ENCODE measurements at regions not wholly inside any gene's neighbourhood (a gene's known extent, or its start where the extent isn't known, plus 50 kb on each side); places are given as distances from the start of the nearest gene placed in this dataset.

- ChIA-PET CTCF (ENCODE audit: low intra/inter-chr PET ratio) (no interaction called here), POLR2A (no interaction called here)
- Histone ChIP-seq H3K79me2 (ENCODE audit: control insufficient read depth, insufficient read depth, low read length) (no peaks in the 10 kb centered on the region), H4K20me1 (replicated peaks; ENCODE audit: control insufficient read depth, insufficient read depth, low read length) (no peaks in the 10 kb centered on the region), H3K36me3 (ENCODE audit: control insufficient read depth, insufficient read depth, low read length) (no peaks in the 10 kb centered on the region), H2AFZ (ENCODE audit: low read depth, low read length) (peak overlapping the region; percentile 16; the same call in 1 of the 2 replicates), H3K4me1 (replicated peaks in 1 of 2; ENCODE audit: control insufficient read depth in 2 of 2, insufficient read depth in 2 of 2, low read length in 2 of 2) (peaks cover 0 to 3% of the 10 kb centered on the region in 2 experiments; a peak in 3 of 5 replicates), H3K9me3 (replicated peaks; ENCODE audit: control insufficient read depth, insufficient read depth, low read depth, low read length) (no peaks in the 10 kb centered on the region), H3K27ac (ENCODE audit: extremely low read depth, low read depth, low read length) (no peak overlapping the region), H3K9ac (ENCODE audit: insufficient read depth in 1 of 2, low read depth in 2 of 2, low read length in 2 of 2) (no peak overlapping the region), H3K27me3 (ENCODE audit: control insufficient read depth in 2 of 2, insufficient read depth in 2 of 2, low read length in 2 of 2) (no peaks in the 10 kb centered on the region), H3K4me3 (no peak overlapping the region), H3K9me1 (ENCODE audit: control insufficient read depth, insufficient read depth, low read length) (no peaks in the 10 kb centered on the region), H3K4me2 (ENCODE audit: insufficient read depth, low read length) (no peak overlapping the region; the same call in 1 of the 2 replicates)
- no peak for ATAC-seq
- intact Hi-C loops (cut with micrococcal nuclease): no loop called here
- 11% methylated on average over 3 of the region's 3 CpGs for WGBS (ENCODE audit: insufficient coverage, low coverage, missing lambda C conversion rate)
- BruUV-seq (replicated peaks): no TSS peak
- FAIRE-seq: no peak
- in situ Hi-C loops (cut with MboI): no loop called here
- TF ChIP-seq PHB2 (IDR thresholded peaks at IDR 0.05; ENCODE audit: low read depth) (no peak), NRF1 (conservative IDR thresholded peaks at IDR 0.05 in 1 of 2, IDR thresholded peaks at IDR 0.05 in 1 of 2) (no peak), IRF1 (CRISPR knock-in tag; IDR thresholded peaks at IDR 0.05; ENCODE audit: borderline replicate concordance) (no peak), SIRT6 (IDR thresholded peaks at IDR 0.05; ENCODE audit: low read depth, low read length) (no peak), ZNF77 (CRISPR knock-in tag; IDR thresholded peaks at IDR 0.05) (no peak), U2AF1 (optimal IDR thresholded peaks at IDR 0.05; ENCODE audit: low read depth, low read length) (no peak), OTX1 (CRISPR knock-in tag; IDR thresholded peaks at IDR 0.05) (no peak), ARID1B (IDR thresholded peaks at IDR 0.05) (no peak), ETV6 (IDR thresholded peaks at IDR 0.05; ENCODE audit: borderline replicate concordance in 1 of 2, low read depth in 2 of 2, low read length in 1 of 2) (no peak), ETV6 (CRISPR knock-in tag; IDR thresholded peaks at IDR 0.05; ENCODE audit: borderline replicate concordance) (no peak), MCM2 (IDR thresholded peaks at IDR 0.05; ENCODE audit: low read depth) (no peak), SIN3A (IDR thresholded peaks at IDR 0.05; ENCODE audit: borderline replicate concordance in 2 of 2, control insufficient read depth in 1 of 2, low read depth in 2 of 2, low read length in 2 of 2) (no peak), CEBPB (tag; IDR thresholded peaks at IDR 0.05) (no peak), NFYB (IDR thresholded peaks at IDR 0.05; ENCODE audit: extremely low read depth, insufficient read length) (no peak), GTF2E2 (tag; IDR thresholded peaks at IDR 0.05) (no peak), KLF10 (CRISPR knock-in tag; IDR thresholded peaks at IDR 0.05) (no peak)
- TF ChIP-seq, protein P1, sequence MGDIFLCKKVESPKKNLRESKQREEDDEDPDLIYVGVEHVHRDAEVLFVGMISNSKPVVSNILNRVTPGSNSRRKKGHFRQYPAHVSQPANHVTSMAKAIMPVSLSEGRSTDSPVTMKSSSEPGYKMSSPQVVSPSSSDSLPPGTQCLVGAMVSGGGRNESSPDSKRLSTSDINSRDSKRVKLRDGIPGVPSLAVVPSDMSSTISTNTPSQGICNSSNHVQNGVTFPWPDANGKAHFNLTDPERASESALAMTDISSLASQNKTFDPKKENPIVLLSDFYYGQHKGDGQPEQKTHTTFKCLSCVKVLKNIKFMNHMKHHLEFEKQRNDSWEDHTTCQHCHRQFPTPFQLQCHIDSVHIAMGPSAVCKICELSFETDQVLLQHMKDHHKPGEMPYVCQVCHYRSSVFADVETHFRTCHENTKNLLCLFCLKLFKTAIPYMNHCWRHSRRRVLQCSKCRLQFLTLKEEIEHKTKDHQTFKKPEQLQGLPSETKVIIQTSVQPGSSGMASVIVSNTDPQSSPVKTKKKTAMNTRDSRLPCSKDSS (IDR thresholded peaks at IDR 0.05; ENCODE audit: low read depth, partially characterized antibody): no peak
- TF ChIP-seq, protein P2, sequence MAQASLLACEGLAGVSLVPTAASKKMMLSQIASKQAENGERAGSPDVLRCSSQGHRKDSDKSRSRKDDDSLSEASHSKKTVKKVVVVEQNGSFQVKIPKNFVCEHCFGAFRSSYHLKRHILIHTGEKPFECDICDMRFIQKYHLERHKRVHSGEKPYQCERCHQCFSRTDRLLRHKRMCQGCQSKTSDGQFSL (CRISPR knock-in tag; IDR thresholded peaks at IDR 0.05): no peak
- TF ChIP-seq, protein P2 (tag; IDR thresholded peaks at IDR 0.05): no peak
- TF ChIP-seq, protein P3, sequence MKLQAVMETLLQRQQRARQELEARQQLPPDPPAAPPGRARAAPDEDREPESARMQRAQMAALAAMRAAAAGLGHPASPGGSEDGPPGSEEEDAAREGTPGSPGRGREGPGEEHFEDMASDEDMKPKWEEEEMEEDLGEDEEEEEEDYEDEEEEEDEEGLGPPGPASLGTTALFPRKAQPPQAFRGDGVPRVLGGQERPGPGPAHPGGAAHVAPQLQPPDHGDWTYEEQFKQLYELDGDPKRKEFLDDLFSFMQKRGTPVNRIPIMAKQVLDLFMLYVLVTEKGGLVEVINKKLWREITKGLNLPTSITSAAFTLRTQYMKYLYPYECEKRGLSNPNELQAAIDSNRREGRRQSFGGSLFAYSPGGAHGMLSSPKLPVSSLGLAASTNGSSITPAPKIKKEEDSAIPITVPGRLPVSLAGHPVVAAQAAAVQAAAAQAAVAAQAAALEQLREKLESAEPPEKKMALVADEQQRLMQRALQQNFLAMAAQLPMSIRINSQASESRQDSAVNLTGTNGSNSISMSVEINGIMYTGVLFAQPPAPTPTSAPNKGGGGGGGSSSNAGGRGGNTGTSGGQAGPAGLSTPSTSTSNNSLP (IDR thresholded peaks at IDR 0.05; ENCODE audit: borderline replicate concordance, low read depth, low read length): no peak
- DNase-seq (ENCODE audit: extremely low read depth in 1 of 4, low spot score in 3 of 4): peak in 1 of 4 experiments; percentile 4
Measured at GRCh38 chrX:137915466-137915865, 349.5 kb downstream of the ZIC3 start.

All from K562 (cell line).